Hematopoietic multipotent progenitor cell treated with erythropoietin and hydrocortisone succinate and interleukin-3 and kit ligand, for 6 days (in vitro differentiated cells): ENCODE measurements at regions not wholly inside any gene's neighbourhood (a gene's known extent, or its start where the extent isn't known, plus 50 kb on each side); places are given as distances from the start of the nearest gene placed in this dataset.
"Not testable (repeated sequence)": the region's sequence is repeated elsewhere in the genome, so short reads cannot be mapped to it uniquely, and the experiment has no call there.

Experiments
- DNase-seq: peaks from one replicate; pipeline ENCODE4 v3.0.0-alpha.2; 2015

GRCh38 chr7:54292171-54292925 is 249.8 kb upstream of the VSTM2A start:
- no peak for DNase-seq

- DNase-seq: no peak
Observed at GRCh38 chr7:54299426-54299825, 242.7 kb upstream of the VSTM2A start.

- DNase-seq: not testable (repeated sequence)
Observed at GRCh38 chr7:54315955-54316354, 226.2 kb upstream of the VSTM2A start.

GRCh38 chr7:54326592-54327167 is 215.5 kb upstream of the VSTM2A start:
- no peak for DNase-seq

- no peak for DNase-seq
Observed at GRCh38 chr7:54330216-54330800, 211.9 kb upstream of the VSTM2A start.

GRCh38 chr7:54331311-54331710 is 210.9 kb upstream of the VSTM2A start:
- no peak for DNase-seq

GRCh38 chr7:54332301-54332700 is 209.9 kb upstream of the VSTM2A start:
- no peak for DNase-seq

- no peak for DNase-seq
Observed at GRCh38 chr7:54333952-54334351, 208.2 kb upstream of the VSTM2A start.

GRCh38 chr7:54336800-54337199 is 205.4 kb upstream of the VSTM2A start:
- no peak for DNase-seq

- no peak for DNase-seq
Observed at GRCh38 chr7:54337466-54337865, 204.7 kb upstream of the VSTM2A start.

- no peak for DNase-seq
Observed at GRCh38 chr7:54338319-54338718, 203.9 kb upstream of the VSTM2A start.

GRCh38 chr7:54339073-54339472 is 203.1 kb upstream of the VSTM2A start:
- DNase-seq: no peak

GRCh38 chr7:54342458-54342857 is 199.7 kb upstream of the VSTM2A start:
- DNase-seq: no peak

GRCh38 chr7:54343511-54343910 is 198.7 kb upstream of the VSTM2A start:
- no peak for DNase-seq

- DNase-seq: no peak
Observed at GRCh38 chr7:54345746-54346145, 196.4 kb upstream of the VSTM2A start.

GRCh38 chr7:54349229-54349628 is 192.9 kb upstream of the VSTM2A start:
- DNase-seq: no peak

- no peak for DNase-seq
Observed at GRCh38 chr7:54354436-54354835, 187.7 kb upstream of the VSTM2A start.

GRCh38 chr7:54355842-54356241 is 186.3 kb upstream of the VSTM2A start:
- DNase-seq: no peak

GRCh38 chr7:54360075-54360840 is 181.9 kb upstream of the VSTM2A start:
- DNase-seq: no peak

GRCh38 chr7:54390565-54390964 is 151.6 kb upstream of the VSTM2A start:
- no peak for DNase-seq

- DNase-seq: no peak
Observed at GRCh38 chr7:54392935-54393334, 149.2 kb upstream of the VSTM2A start.

GRCh38 chr7:54394834-54395233 is 147.3 kb upstream of the VSTM2A start:
- peak; percentile 12 for DNase-seq

- peak; percentile 2 for DNase-seq
Observed at GRCh38 chr7:54397836-54398612, 144.2 kb upstream of the VSTM2A start.
